Lung (tissue), 11 donors: ENCODE measurements at regions not wholly inside any gene's neighbourhood (a gene's known extent, or its start where the extent isn't known, plus 50 kb on each side); places are given as distances from the start of the nearest gene placed in this dataset.
"Not testable (repeated sequence)": the region's sequence is repeated elsewhere in the genome, so short reads cannot be mapped to it uniquely, and the experiment has no call there.

Source experiments
- ATAC-seq: fragments of 200-7000 bp; cut with Tn5 transposase; one replicate; pipeline ENCODE4 v1.9.1; 2020; ENCODE audit warnings: moderate number of reproducible peaks; ENCODE audit not compliant: insufficient read depth, low FRiP score
- DNase-seq, 3 donors: peaks; one replicate each; pipeline ENCODE4 v3.0.0-alpha.2; 2013 to 2017
- H3K27ac ChIP-seq, 2 donors: one replicate each; pipeline ENCODE4 v1.5.1; 2013; ENCODE audit warnings: mild to moderate bottlenecking in 2 of 2, moderate library complexity in 2 of 2, control low read depth in 1 of 2, inconsistent platforms in 1 of 2, low read depth in 1 of 2, low read length in 1 of 2
- H3K27me3 ChIP-seq, 3 donors: one replicate each; pipeline ENCODE4 v1.5.1; 2013; ENCODE audit warnings: low read length in 2 of 3; ENCODE audit not compliant: control insufficient read depth in 3 of 3, insufficient read depth in 3 of 3
- H3K36me3 ChIP-seq, 4 donors: one replicate each; pipeline ENCODE4 v1.5.1; 2013; ENCODE audit warnings: low read length in 4 of 4, mild to moderate bottlenecking in 1 of 4, moderate library complexity in 1 of 4; ENCODE audit not compliant: control insufficient read depth in 4 of 4, insufficient read depth in 4 of 4
- H3K4me1 ChIP-seq, 5 donors: one replicate each; pipeline ENCODE4 v1.5.1; 2013; ENCODE audit warnings: low read length in 5 of 5, mild to moderate bottlenecking in 2 of 5, moderate library complexity in 1 of 5; ENCODE audit not compliant: control insufficient read depth in 5 of 5, insufficient read depth in 5 of 5
- H3K4me3 ChIP-seq: one replicate; pipeline ENCODE4 v1.5.1; 2013; ENCODE audit warnings: mild to moderate bottlenecking, control low read depth, moderate library complexity
- H3K9ac ChIP-seq, 2 donors: one replicate each; pipeline ENCODE4 v1.5.1; 2013; ENCODE audit warnings: low read length in 2 of 2, control low read depth in 1 of 2; ENCODE audit not compliant: insufficient read depth in 1 of 2
- H3K9me3 ChIP-seq, 4 donors: one replicate each; pipeline ENCODE4 v1.5.1; 2013; ENCODE audit warnings: low read length in 3 of 4, mild to moderate bottlenecking in 1 of 4, moderate library complexity in 1 of 4; ENCODE audit not compliant: control insufficient read depth in 4 of 4, insufficient read depth in 3 of 4
- WGBS, 2 donors: extraction: QIAGEN DNeasy Blood & Tissue Kit; methylation state at CpG; one replicate each; pipeline ENCODE4 v1.1.7; 2013; 5-methylcytosine and 5-hydroxymethylcytosine counted together
- TF ChIP-seq, protein P1 (sequence below): IDR thresholded peaks from 2 replicates; pipeline ENCODE4 v1.5.1; 2012; ENCODE audit warnings: mild to moderate bottlenecking; ENCODE audit errors: control extremely low read depth, extremely low read depth
- donor health status: control.
- donor health status: control.
- donor health status: Bipolar disorder and iron deficiency.
- donor health status: healthy.
- donor health status: DM: yes; HTN: yes; CAD: no.

DNA sequence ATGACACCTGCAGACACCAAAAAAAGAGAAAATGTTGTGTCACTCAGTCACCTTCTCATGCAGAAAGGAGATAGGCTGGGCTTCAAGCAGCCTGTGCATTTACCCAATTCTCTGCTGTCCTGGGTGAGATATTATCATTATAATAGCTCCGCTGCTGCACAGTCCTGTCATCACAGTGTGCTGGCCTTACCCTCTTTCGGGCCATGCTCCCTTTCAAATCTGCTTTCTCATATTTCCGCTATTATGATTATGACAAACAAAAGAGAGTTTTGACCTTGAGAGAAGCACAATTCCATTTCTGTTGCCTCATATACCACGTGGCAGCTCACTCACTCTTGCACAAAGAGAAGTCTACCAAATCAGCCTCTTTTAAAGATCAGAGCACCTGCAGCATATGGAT is 1350.1 kb upstream of the ACO1 start:
- ATAC-seq (no peak), DNase-seq (peak in 2 of 3 donors; percentile 19 to 32)
- H3K4me1 ChIP-seq: peaks cover 0 to 6% (median 0%) of the 10 kb centered on the region in 5 donors
- no peaks in the 10 kb centered on the region for H3K27me3 ChIP-seq
- H3K36me3 ChIP-seq: no peaks in the 10 kb centered on the region
- no peaks in the 10 kb centered on the region for H3K9me3 ChIP-seq
- WGBS, 2 donors: 57 to 59% methylated on average over 4 of the region's 4 CpGs
- no peak overlapping the region for H3K9ac ChIP-seq
- TF ChIP-seq, protein P1, sequence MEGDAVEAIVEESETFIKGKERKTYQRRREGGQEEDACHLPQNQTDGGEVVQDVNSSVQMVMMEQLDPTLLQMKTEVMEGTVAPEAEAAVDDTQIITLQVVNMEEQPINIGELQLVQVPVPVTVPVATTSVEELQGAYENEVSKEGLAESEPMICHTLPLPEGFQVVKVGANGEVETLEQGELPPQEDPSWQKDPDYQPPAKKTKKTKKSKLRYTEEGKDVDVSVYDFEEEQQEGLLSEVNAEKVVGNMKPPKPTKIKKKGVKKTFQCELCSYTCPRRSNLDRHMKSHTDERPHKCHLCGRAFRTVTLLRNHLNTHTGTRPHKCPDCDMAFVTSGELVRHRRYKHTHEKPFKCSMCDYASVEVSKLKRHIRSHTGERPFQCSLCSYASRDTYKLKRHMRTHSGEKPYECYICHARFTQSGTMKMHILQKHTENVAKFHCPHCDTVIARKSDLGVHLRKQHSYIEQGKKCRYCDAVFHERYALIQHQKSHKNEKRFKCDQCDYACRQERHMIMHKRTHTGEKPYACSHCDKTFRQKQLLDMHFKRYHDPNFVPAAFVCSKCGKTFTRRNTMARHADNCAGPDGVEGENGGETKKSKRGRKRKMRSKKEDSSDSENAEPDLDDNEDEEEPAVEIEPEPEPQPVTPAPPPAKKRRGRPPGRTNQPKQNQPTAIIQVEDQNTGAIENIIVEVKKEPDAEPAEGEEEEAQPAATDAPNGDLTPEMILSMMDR: no peak
- H3K27ac ChIP-seq: no peak overlapping the region
- no peak overlapping the region for H3K4me3 ChIP-seq

DNA sequence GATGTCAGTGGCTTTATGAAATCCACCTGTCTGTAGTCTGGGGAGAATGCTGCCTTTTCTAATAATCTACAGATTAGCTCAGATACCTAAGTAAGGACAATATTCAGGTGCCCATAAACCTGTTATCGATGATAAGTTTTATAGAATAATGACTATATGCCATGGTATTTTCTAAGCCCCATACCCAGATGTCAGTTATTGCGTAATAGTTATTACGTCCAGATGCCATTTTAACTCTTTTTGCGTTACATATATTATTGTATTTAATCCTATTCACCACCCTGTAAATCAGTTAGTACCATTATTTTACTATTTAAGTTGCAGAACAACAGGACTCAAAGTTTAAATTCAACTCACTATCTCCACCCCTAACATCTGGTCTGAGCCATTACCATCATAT is 1343.9 kb upstream of the ACO1 start:
- no peak for ATAC-seq
- no peak overlapping the region for H3K27ac ChIP-seq
- 87 to 91% methylated on average over 4 of the region's 4 CpGs for WGBS, 2 donors
- no peak overlapping the region for H3K4me3 ChIP-seq
- H3K36me3 ChIP-seq: no peaks in the 10 kb centered on the region
- H3K9me3 ChIP-seq: no peaks in the 10 kb centered on the region
- H3K4me1 ChIP-seq: no peaks in the 10 kb centered on the region
- no peak overlapping the region for H3K9ac ChIP-seq
- DNase-seq: no peak
- TF ChIP-seq, protein P1: no peak
- no peaks in the 10 kb centered on the region for H3K27me3 ChIP-seq

DNA sequence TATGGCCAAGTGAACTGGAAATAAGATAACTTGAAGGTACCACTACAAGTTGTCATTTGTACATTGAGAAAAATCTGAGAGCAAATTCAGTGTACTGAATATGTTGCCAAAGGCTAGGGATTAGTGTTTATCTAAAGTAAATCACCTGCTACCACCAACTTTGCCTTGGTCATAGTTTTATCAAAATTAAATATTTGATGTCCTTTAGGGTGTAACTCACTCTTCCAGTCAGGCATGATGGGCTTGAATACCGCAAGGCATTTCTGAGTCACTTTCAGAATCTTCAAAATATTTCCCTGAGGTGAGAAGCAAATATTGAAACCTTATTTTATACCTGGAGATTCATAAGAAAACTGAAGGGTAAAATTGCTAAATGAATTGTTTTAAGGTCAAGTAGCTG is 1338.6 kb upstream of the ACO1 start:
- ATAC-seq (peak; percentile 84), DNase-seq (peak in 2 of 3 donors; percentile 3 to 7)
- TF ChIP-seq, protein P1: no peak
- H3K27ac ChIP-seq: no peak overlapping the region
- no peaks in the 10 kb centered on the region for H3K9me3 ChIP-seq
- H3K4me3 ChIP-seq: no peak overlapping the region
- no peak overlapping the region for H3K9ac ChIP-seq
- 77 to 78% methylated on average over 1 of the region's 1 CpG for WGBS, 2 donors
- H3K4me1 ChIP-seq: no peaks in the 10 kb centered on the region
- H3K36me3 ChIP-seq: no peaks in the 10 kb centered on the region
- no peaks in the 10 kb centered on the region for H3K27me3 ChIP-seq

DNA sequence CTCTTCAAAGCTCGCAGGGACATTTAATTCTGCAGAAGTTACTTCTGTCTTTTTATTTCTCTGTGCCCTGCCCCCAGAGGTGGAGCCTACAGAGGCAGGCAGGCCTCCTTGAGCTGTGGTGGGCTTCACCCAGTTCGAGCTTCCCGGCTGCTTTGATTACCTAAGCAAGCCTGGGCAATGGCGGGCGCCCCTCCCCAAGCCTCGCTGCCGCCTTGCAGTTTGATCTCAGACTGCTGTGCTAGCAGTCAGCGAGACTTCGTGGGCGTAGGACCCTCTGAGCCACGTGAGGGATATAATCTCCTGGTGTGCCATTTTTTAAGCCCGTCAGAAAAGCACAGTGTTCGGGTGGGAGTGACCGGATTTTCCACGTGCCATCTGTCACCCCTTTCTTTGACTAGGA is 1322.9 kb upstream of the ACO1 start:
- not testable (repeated sequence) for DNase-seq, H3K9me3 ChIP-seq, H3K4me3 ChIP-seq, H3K9ac ChIP-seq, H3K27me3 ChIP-seq, ATAC-seq, H3K27ac ChIP-seq, H3K4me1 ChIP-seq, H3K36me3 ChIP-seq
- WGBS, 2 donors: 82 to 88% methylated on average over 15 of the region's 15 CpGs
